ENCODE measurements at regions not wholly inside any gene's neighbourhood (a gene's known extent, or its start where the extent isn't known, plus 50 kb on each side); places are given as distances from the start of the nearest gene placed in this dataset.

GRCh38 chr3:193129607-193130006 lies 111.4 kb upstream of the PLAAT1 start:
- Histone ChIP-seq H3K9ac (ENCODE audit: low read length) (no peak overlapping the region), H3K4me3 (ENCODE audit: low read length) (no peak overlapping the region), H3K4me2 (ENCODE audit: low read length) (no peak overlapping the region), H4K20me1 (ENCODE audit: insufficient read depth, low read length) (no peaks in the 10 kb centered on the region), H3K36me3 (replicated peaks; ENCODE audit: low read depth, low read length) (no peaks in the 10 kb centered on the region), H3K4me1 (ENCODE audit: low read length) (no peaks in the 10 kb centered on the region), H3K27me3 (ENCODE audit: low read depth, low read length) (peaks cover 18% of the 10 kb centered on the region), H3K9me3 (ENCODE audit: insufficient read depth, low read length) (no peaks in the 10 kb centered on the region), H3K27ac (ENCODE audit: low read length) (no peak overlapping the region), H3K79me2 (ENCODE audit: low read length) (no peaks in the 10 kb centered on the region), H2AFZ (ENCODE audit: low read depth, low read length) (no peak overlapping the region)
- TF ChIP-seq EZH2phosphoT487 (IDR thresholded peaks at IDR 0.05; ENCODE audit: low read depth): no peak
- TF ChIP-seq CTCF (IDR thresholded peaks at IDR 0.05; ENCODE audit: low read depth, low read length): peak; percentile 11; the same call in 1 of the 2 replicates

- Histone ChIP-seq H4K20me1 (ENCODE audit: insufficient read depth, low read length) (no peaks in the 10 kb centered on the region), H3K36me3 (replicated peaks; ENCODE audit: low read depth, low read length) (no peaks in the 10 kb centered on the region), H3K4me2 (ENCODE audit: low read length) (no peak overlapping the region), H3K4me3 (ENCODE audit: low read length) (no peak overlapping the region), H3K4me1 (ENCODE audit: low read length) (no peaks in the 10 kb centered on the region), H3K27me3 (ENCODE audit: low read depth, low read length) (peaks cover 12% of the 10 kb centered on the region), H3K9me3 (ENCODE audit: insufficient read depth, low read length) (no peaks in the 10 kb centered on the region), H3K9ac (ENCODE audit: low read length) (no peak overlapping the region), H3K27ac (ENCODE audit: low read length) (no peak overlapping the region), H2AFZ (ENCODE audit: low read depth, low read length) (no peak overlapping the region), H3K79me2 (ENCODE audit: low read length) (no peaks in the 10 kb centered on the region)
- TF ChIP-seq CTCF (IDR thresholded peaks at IDR 0.05; ENCODE audit: low read depth, low read length) (no peak), EZH2phosphoT487 (IDR thresholded peaks at IDR 0.05; ENCODE audit: low read depth) (no peak)
Observed at GRCh38 chr3:193130576-193130975, 110.4 kb upstream of the PLAAT1 start.

- Histone ChIP-seq H4K20me1 (ENCODE audit: insufficient read depth, low read length) (no peaks in the 10 kb centered on the region), H3K79me2 (ENCODE audit: low read length) (no peaks in the 10 kb centered on the region), H3K4me2 (ENCODE audit: low read length) (no peak overlapping the region), H3K27ac (ENCODE audit: low read length) (no peak overlapping the region), H2AFZ (ENCODE audit: low read depth, low read length) (no peak overlapping the region), H3K9ac (ENCODE audit: low read length) (no peak overlapping the region), H3K27me3 (ENCODE audit: low read depth, low read length) (peaks cover 4% of the 10 kb centered on the region; the same call in 1 of the 2 replicates), H3K9me3 (ENCODE audit: insufficient read depth, low read length) (no peaks in the 10 kb centered on the region), H3K36me3 (replicated peaks; ENCODE audit: low read depth, low read length) (no peaks in the 10 kb centered on the region), H3K4me1 (ENCODE audit: low read length) (no peaks in the 10 kb centered on the region), H3K4me3 (ENCODE audit: low read length) (no peak overlapping the region)
- TF ChIP-seq EZH2phosphoT487 (IDR thresholded peaks at IDR 0.05; ENCODE audit: low read depth): no peak
- no peak for TF ChIP-seq CTCF (IDR thresholded peaks at IDR 0.05; ENCODE audit: low read depth, low read length)
Observed at GRCh38 chr3:193132241-193132640, 108.8 kb upstream of the PLAAT1 start.

GRCh38 chr3:193132964-193133363 lies 108.1 kb upstream of the PLAAT1 start:
- TF ChIP-seq CTCF (IDR thresholded peaks at IDR 0.05; ENCODE audit: low read depth, low read length) (no peak), EZH2phosphoT487 (IDR thresholded peaks at IDR 0.05; ENCODE audit: low read depth) (no peak)
- Histone ChIP-seq H4K20me1 (ENCODE audit: insufficient read depth, low read length) (no peaks in the 10 kb centered on the region), H3K4me3 (ENCODE audit: low read length) (no peak overlapping the region), H2AFZ (ENCODE audit: low read depth, low read length) (no peak overlapping the region), H3K4me1 (ENCODE audit: low read length) (no peaks in the 10 kb centered on the region), H3K27me3 (ENCODE audit: low read depth, low read length) (peaks cover 4% of the 10 kb centered on the region; the same call in 1 of the 2 replicates), H3K27ac (ENCODE audit: low read length) (no peak overlapping the region), H3K36me3 (replicated peaks; ENCODE audit: low read depth, low read length) (no peaks in the 10 kb centered on the region), H3K9ac (ENCODE audit: low read length) (no peak overlapping the region), H3K4me2 (ENCODE audit: low read length) (no peak overlapping the region), H3K79me2 (ENCODE audit: low read length) (no peaks in the 10 kb centered on the region), H3K9me3 (ENCODE audit: insufficient read depth, low read length) (no peaks in the 10 kb centered on the region)
